Gastroesophageal sphincter (tissue), 4 donors: ENCODE measurements at regions not wholly inside any gene's neighbourhood (a gene's known extent, or its start where the extent isn't known, plus 50 kb on each side); places are given as distances from the start of the nearest gene placed in this dataset.

Experiments
- ATAC-seq: fragments of 150-250 bp; one replicate; pipeline ENCODE4 v1.9.1; 2016; ENCODE audit warnings: mild to moderate bottlenecking, moderate library complexity
- H3K27ac ChIP-seq, 4 donors: fragments of 200-600 bp; sonication (generic) in 3 of 4; 1 replicate in 3 of 4; 2 replicates in 1 of 4; pipeline ENCODE4 v1.5.1; 2016 to 2019
- H3K27me3 ChIP-seq: fragments of 200-600 bp; sonication (generic); one replicate; pipeline ENCODE4 v1.5.1; 2019
- H3K36me3 ChIP-seq, 2 donors: fragments of 200-600 bp; sonication (generic); one replicate each; pipeline ENCODE4 v1.5.1; 2019; ENCODE audit warnings: control low read depth in 1 of 2
- H3K4me1 ChIP-seq, 3 donors: fragments of 200-600 bp; sonication (generic); 1 replicate in 2 of 3; 2 replicates in 1 of 3; pipeline ENCODE4 v1.5.1; 2016 to 2019; ENCODE audit warnings: control low read depth in 2 of 3
- H3K4me3 ChIP-seq, 2 donors: fragments of 200-600 bp; sonication (generic); one replicate each; pipeline ENCODE4 v1.5.1; 2019; ENCODE audit warnings: mild to moderate bottlenecking in 1 of 2, moderate library complexity in 1 of 2
- H3K9me3 ChIP-seq, 3 donors: fragments of 200-600 bp; sonication (generic); one replicate each; pipeline ENCODE4 v1.5.1; 2017 to 2019; ENCODE audit warnings: control low read depth in 2 of 3
- CTCF ChIP-seq, 4 experiments: fragments of 200-600 bp in 2 of 4; fragments of 450-650 bp in 2 of 4; sonication (generic) in 1 of 4; IDR thresholded peaks; one replicate each; pipeline ENCODE4 v1.5.1; 2017 to 2019; ENCODE audit warnings: antibody characterized with exemption in 4 of 4, mild to moderate bottlenecking in 2 of 4, moderate library complexity in 2 of 4
- EP300 ChIP-seq: sonication (generic); formaldehyde crosslinking; IDR thresholded peaks from one replicate; pipeline ENCODE4 v1.6.1; 2017; ENCODE audit warnings: antibody characterized with exemption, mild to moderate bottlenecking
- POLR2A ChIP-seq, 2 donors: fragments of 450-650 bp; IDR thresholded peaks; one replicate each; pipeline ENCODE4 v1.6.1; 2017; ENCODE audit warnings: antibody characterized with exemption in 2 of 2, mild to moderate bottlenecking in 2 of 2, moderate library complexity in 1 of 2
- POLR2AphosphoS5 ChIP-seq: sonication (generic); formaldehyde crosslinking; IDR thresholded peaks from one replicate; pipeline ENCODE4 v1.6.1; 2017; ENCODE audit warnings: antibody characterized with exemption
- WGBS, 2 donors: methylation state at CpG; one replicate each; pipeline ENCODE4 v1.1.5; 2018; ENCODE audit warnings: low coverage in 1 of 2; 5-methylcytosine and 5-hydroxymethylcytosine counted together

- WGBS, 2 donors = no CpG with 5 or more reads among the region's 7 CpGs
- Histone ChIP-seq H3K36me3 (peaks cover 0 to 23% of the 10 kb centered on the region in 2 donors), H3K4me1 (no peaks in the 10 kb centered on the region), H3K9me3 (no peaks in the 10 kb centered on the region), H3K27me3 (no peaks in the 10 kb centered on the region), H3K27ac (no peak overlapping the region), H3K4me3 (no peak overlapping the region)
- no peak for ATAC-seq
- TF ChIP-seq POLR2AphosphoS5 (no peak), POLR2A (IDR thresholded peaks at IDR 0.05) (no peak), EP300 (no peak), CTCF (IDR thresholded peaks at IDR 0.05) (no peak)
These were observed 406.9 kb downstream of the CTTN start for GRCh38 chr11:70805243-70805642.

- Histone ChIP-seq H3K9me3 (no peaks in the 10 kb centered on the region), H3K27me3 (no peaks in the 10 kb centered on the region), H3K4me3 (no peak overlapping the region), H3K27ac (no peak overlapping the region), H3K36me3 (peaks cover 0 to 23% of the 10 kb centered on the region in 2 donors), H3K4me1 (no peaks in the 10 kb centered on the region)
- WGBS, 2 donors = 74 to 96% methylated on average over 2 to 3 of the region's 11 CpGs
- no peak for ATAC-seq
- no peak for TF ChIP-seq EP300
- TF ChIP-seq CTCF (IDR thresholded peaks at IDR 0.05) = no peak
- TF ChIP-seq POLR2AphosphoS5 = no peak
- no peak for TF ChIP-seq POLR2A (IDR thresholded peaks at IDR 0.05)
These were observed 407.6 kb downstream of the CTTN start for GRCh38 chr11:70805971-70806370.

- no peak for ATAC-seq
- Histone ChIP-seq H3K4me3 (no peak overlapping the region), H3K9me3 (no peaks in the 10 kb centered on the region), H3K27me3 (no peaks in the 10 kb centered on the region), H3K4me1 (no peaks in the 10 kb centered on the region), H3K36me3 (peaks cover 0 to 23% of the 10 kb centered on the region in 2 donors), H3K27ac (no peak overlapping the region)
- no CpG with 5 or more reads among the region's 27 CpGs for WGBS, 2 donors
- TF ChIP-seq CTCF (IDR thresholded peaks at IDR 0.05) = no peak
These were observed 408.3 kb downstream of the CTTN start for GRCh38 chr11:70806461-70807194.

- Histone ChIP-seq H3K9me3 (no peaks in the 10 kb centered on the region), H3K36me3 (peaks cover 0 to 23% of the 10 kb centered on the region in 2 donors), H3K27me3 (no peaks in the 10 kb centered on the region), H3K4me1 (no peaks in the 10 kb centered on the region), H3K27ac (no peak overlapping the region), H3K4me3 (no peak overlapping the region)
- ATAC-seq = no peak
- 86 to 89% methylated on average over 5 to 10 of the region's 12 CpGs for WGBS, 2 donors
- TF ChIP-seq POLR2A (IDR thresholded peaks at IDR 0.05) = no peak
- no peak for TF ChIP-seq POLR2AphosphoS5
- no peak for TF ChIP-seq CTCF (IDR thresholded peaks at IDR 0.05)
- no peak for TF ChIP-seq EP300
These were observed 408.8 kb downstream of the CTTN start for GRCh38 chr11:70807195-70807543.

GRCh38 chr11:70808686-70809375, 410.5 kb downstream of the CTTN start:
- no peaks in the 10 kb centered on the region for H3K4me1 ChIP-seq
- H3K27me3 ChIP-seq = no peaks in the 10 kb centered on the region
- H3K36me3 ChIP-seq = peaks cover 0 to 34% of the 10 kb centered on the region in 2 donors
- no peak overlapping the region for H3K4me3 ChIP-seq
- no peaks in the 10 kb centered on the region for H3K9me3 ChIP-seq
- TF ChIP-seq EP300 (no peak), CTCF (IDR thresholded peaks at IDR 0.05) (no peak), POLR2A (IDR thresholded peaks at IDR 0.05) (no peak), POLR2AphosphoS5 (no peak)
- 91 to 93% methylated on average over 4 to 8 of the region's 21 CpGs for WGBS, 2 donors
- no peak overlapping the region for H3K27ac ChIP-seq
- no peak for ATAC-seq
